ENCODE measurements at regions not wholly inside any gene's neighbourhood (a gene's known extent, or its start where the extent isn't known, plus 50 kb on each side); places are given as distances from the start of the nearest gene placed in this dataset.

DNA sequence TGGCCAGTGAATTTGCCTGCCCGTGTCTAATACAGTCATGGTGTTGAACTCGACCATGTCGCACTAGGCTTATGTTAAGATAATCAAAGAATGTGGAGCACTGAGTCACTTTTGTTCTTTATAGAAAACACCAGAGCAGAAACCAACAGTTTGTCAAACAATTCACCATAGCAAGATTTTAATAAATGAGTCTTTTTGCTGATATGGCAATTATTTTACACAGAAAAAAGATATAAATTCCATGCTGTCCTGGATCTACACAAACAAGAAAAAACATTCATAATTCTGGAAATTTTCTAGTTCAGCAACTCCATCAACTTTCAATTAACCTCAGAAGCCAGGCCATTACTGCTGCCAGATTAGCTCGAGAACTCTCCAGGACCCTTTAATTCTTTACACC, 208.9 kb downstream of the ZNF608 start:
- H3K9me1 ChIP-seq (replicated peaks; ENCODE audit: control insufficient read depth, extremely low read depth, insufficient read depth, low read length), result no peaks in the 10 kb centered on the region
- H3K27me3 ChIP-seq (ENCODE audit: control insufficient read depth in 2 of 2, insufficient read depth in 2 of 2, low read length in 2 of 2), result no peaks in the 10 kb centered on the region
- H3K36me3 ChIP-seq (ENCODE audit: control insufficient read depth in 2 of 2, extremely low read depth in 1 of 2, insufficient read depth in 2 of 2, low read length in 2 of 2), result no peaks in the 10 kb centered on the region
- TF ChIP-seq POLR2AphosphoS5 (IDR thresholded peaks at IDR 0.05; ENCODE audit: insufficient read depth, low read depth, low read length) (no peak), FOS (IDR thresholded peaks at IDR 0.05; ENCODE audit: borderline replicate concordance, insufficient read depth, low read length) (no peak), JUN (IDR thresholded peaks at IDR 0.05; ENCODE audit: borderline replicate concordance, insufficient read depth, insufficient read length, low read depth) (no peak), GATA2 (IDR thresholded peaks at IDR 0.05; ENCODE audit: insufficient read depth, insufficient read length, low read depth, low read length) (no peak)
- TF ChIP-seq, protein P1, sequence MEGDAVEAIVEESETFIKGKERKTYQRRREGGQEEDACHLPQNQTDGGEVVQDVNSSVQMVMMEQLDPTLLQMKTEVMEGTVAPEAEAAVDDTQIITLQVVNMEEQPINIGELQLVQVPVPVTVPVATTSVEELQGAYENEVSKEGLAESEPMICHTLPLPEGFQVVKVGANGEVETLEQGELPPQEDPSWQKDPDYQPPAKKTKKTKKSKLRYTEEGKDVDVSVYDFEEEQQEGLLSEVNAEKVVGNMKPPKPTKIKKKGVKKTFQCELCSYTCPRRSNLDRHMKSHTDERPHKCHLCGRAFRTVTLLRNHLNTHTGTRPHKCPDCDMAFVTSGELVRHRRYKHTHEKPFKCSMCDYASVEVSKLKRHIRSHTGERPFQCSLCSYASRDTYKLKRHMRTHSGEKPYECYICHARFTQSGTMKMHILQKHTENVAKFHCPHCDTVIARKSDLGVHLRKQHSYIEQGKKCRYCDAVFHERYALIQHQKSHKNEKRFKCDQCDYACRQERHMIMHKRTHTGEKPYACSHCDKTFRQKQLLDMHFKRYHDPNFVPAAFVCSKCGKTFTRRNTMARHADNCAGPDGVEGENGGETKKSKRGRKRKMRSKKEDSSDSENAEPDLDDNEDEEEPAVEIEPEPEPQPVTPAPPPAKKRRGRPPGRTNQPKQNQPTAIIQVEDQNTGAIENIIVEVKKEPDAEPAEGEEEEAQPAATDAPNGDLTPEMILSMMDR (IDR thresholded peaks at IDR 0.05; ENCODE audit: extremely low read depth in 1 of 2, insufficient read depth in 1 of 2, low read depth in 1 of 2, low read length in 2 of 2), result no peak
- TF ChIP-seq, protein P2, sequence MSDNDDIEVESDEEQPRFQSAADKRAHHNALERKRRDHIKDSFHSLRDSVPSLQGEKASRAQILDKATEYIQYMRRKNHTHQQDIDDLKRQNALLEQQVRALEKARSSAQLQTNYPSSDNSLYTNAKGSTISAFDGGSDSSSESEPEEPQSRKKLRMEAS (IDR thresholded peaks at IDR 0.05; ENCODE audit: insufficient read depth, insufficient read length), result no peak
- CTCF ChIA-PET, result no interaction called here
- H2AFZ ChIP-seq (ENCODE audit: low read depth, low read length), result no peak overlapping the region
- DNase-seq (ENCODE audit: low read depth, low spot score), result no peak
- no peak overlapping the region for H3K4me3 ChIP-seq (replicated peaks in 1 of 3; ENCODE audit: insufficient read depth in 1 of 3, low read depth in 1 of 3, low read length in 3 of 3)
- FAIRE-seq, result peak; percentile 4
- H3K4me2 ChIP-seq (ENCODE audit: insufficient read depth, low read length), result no peak overlapping the region
- H3K9me3 ChIP-seq (replicated peaks; ENCODE audit: control insufficient read depth, insufficient read depth, low read length), result no peaks in the 10 kb centered on the region
- BruUV-seq (replicated peaks), result TSS peak; percentile 41
- intact Hi-C loops (cut with micrococcal nuclease), result loop anchor here (1.0 to 10.0 kb wide), 6 partner anchors 80 to 1015 kb away; no protein-coding TSS in a partner anchor
- peak overlapping the region; percentile 46 for H3K27ac ChIP-seq (ENCODE audit: insufficient read depth, low read depth, low read length)
- no peak overlapping the region for H3K9ac ChIP-seq (replicated peaks; ENCODE audit: extremely low read depth, insufficient read depth, low read length)
- H4K20me1 ChIP-seq (replicated peaks; ENCODE audit: control insufficient read depth, extremely low read depth, insufficient read depth, low read length), result no peaks in the 10 kb centered on the region
- H3K79me2 ChIP-seq (ENCODE audit: control insufficient read depth, insufficient read depth, low read length), result no peaks in the 10 kb centered on the region
- peaks cover 28% of the 10 kb centered on the region for H3K4me1 ChIP-seq (ENCODE audit: control insufficient read depth, extremely low read depth, insufficient read depth, low read length)
- dilution Hi-C loops (cut with MboI; ENCODE audit: extremely low pct_ligation_motif_present, low sequenced_read_pairs), result no loop called here
- POLR2A ChIA-PET, result no interaction called here

All from endothelial cell of umbilical vein (primary cell).